ENCODE measurements at regions not wholly inside any gene's neighbourhood (a gene's known extent, or its start where the extent isn't known, plus 50 kb on each side); places are given as distances from the start of the nearest gene placed in this dataset.

- TF ChIP-seq POLR2AphosphoS5 (IDR thresholded peaks at IDR 0.05; ENCODE audit: low read depth, low read length) = no peak
- TF ChIP-seq TAF1 (IDR thresholded peaks at IDR 0.05; ENCODE audit: borderline replicate concordance, insufficient read depth, low read length) = no peak
- TF ChIP-seq SIN3A (IDR thresholded peaks at IDR 0.05; ENCODE audit: borderline replicate concordance, insufficient read depth, low read length) = no peak
- no peak for TF ChIP-seq REST (IDR thresholded peaks at IDR 0.05; ENCODE audit: insufficient read depth in 1 of 2, low read depth in 2 of 2, low read length in 2 of 2)
- TF ChIP-seq FOXP2 (optimal IDR thresholded peaks at IDR 0.05; ENCODE audit: borderline replicate concordance, extremely low read depth, extremely low read length, insufficient read depth) = no peak
Observed at GRCh38 chr15:94004697-94005096, 226.7 kb upstream of the MCTP2 start.

Measured in PFSK-1 (cell line).